ENCODE measurements at regions not wholly inside any gene's neighbourhood (a gene's known extent, or its start where the extent isn't known, plus 50 kb on each side); places are given as distances from the start of the nearest gene placed in this dataset.

GRCh38 chrX:31007321-31007720 is 64.5 kb downstream of the FTHL17 start:
- Histone ChIP-seq H3K27me3 (ENCODE audit: insufficient read depth, low read length) (no peaks in the 10 kb centered on the region), H3K9me3 (ENCODE audit: control insufficient read depth in 1 of 2, insufficient read depth in 1 of 2, low read depth in 1 of 2, low read length in 2 of 2) (no peaks in the 10 kb centered on the region), H3K27ac (ENCODE audit: low read depth, low read length) (no peak overlapping the region), H3K36me3 (ENCODE audit: control insufficient read depth in 1 of 2, insufficient read depth in 2 of 2, low read length in 2 of 2) (no peaks in the 10 kb centered on the region), H4K20me1 (ENCODE audit: insufficient read depth) (no peaks in the 10 kb centered on the region), H3K9me2 (ENCODE audit: insufficient read depth) (no peaks in the 10 kb centered on the region), H3K4me3 (replicated peaks in 1 of 2; ENCODE audit: low read depth in 1 of 2, low read length in 2 of 2) (no peak overlapping the region), H3K4me1 (ENCODE audit: control insufficient read depth in 1 of 2, insufficient read depth in 2 of 2, low read length in 2 of 2) (no peaks in the 10 kb centered on the region), H3K79me2 (ENCODE audit: insufficient read depth, low read length) (no peaks in the 10 kb centered on the region), H2AFZ (ENCODE audit: low read depth, low read length, poor library complexity, severe bottlenecking) (no peak overlapping the region), H3K4me2 (ENCODE audit: low read length) (no peak overlapping the region), H3K9ac (ENCODE audit: low read length) (no peak overlapping the region)
- BruUV-seq (replicated peaks): no TSS peak
- no peak for DNase-seq (ENCODE audit: low read depth, low spot score)
- TF ChIP-seq EGR1 (IDR thresholded peaks at IDR 0.05; ENCODE audit: low read depth): no peak
- no peak for TF ChIP-seq CBX3 (IDR thresholded peaks at IDR 0.05; ENCODE audit: low read depth)
- TF ChIP-seq, protein P1, sequence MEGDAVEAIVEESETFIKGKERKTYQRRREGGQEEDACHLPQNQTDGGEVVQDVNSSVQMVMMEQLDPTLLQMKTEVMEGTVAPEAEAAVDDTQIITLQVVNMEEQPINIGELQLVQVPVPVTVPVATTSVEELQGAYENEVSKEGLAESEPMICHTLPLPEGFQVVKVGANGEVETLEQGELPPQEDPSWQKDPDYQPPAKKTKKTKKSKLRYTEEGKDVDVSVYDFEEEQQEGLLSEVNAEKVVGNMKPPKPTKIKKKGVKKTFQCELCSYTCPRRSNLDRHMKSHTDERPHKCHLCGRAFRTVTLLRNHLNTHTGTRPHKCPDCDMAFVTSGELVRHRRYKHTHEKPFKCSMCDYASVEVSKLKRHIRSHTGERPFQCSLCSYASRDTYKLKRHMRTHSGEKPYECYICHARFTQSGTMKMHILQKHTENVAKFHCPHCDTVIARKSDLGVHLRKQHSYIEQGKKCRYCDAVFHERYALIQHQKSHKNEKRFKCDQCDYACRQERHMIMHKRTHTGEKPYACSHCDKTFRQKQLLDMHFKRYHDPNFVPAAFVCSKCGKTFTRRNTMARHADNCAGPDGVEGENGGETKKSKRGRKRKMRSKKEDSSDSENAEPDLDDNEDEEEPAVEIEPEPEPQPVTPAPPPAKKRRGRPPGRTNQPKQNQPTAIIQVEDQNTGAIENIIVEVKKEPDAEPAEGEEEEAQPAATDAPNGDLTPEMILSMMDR (IDR thresholded peaks at IDR 0.05 in 2 of 3, conservative IDR thresholded peaks at IDR 0.05 in 1 of 3; ENCODE audit: borderline replicate concordance in 1 of 3, insufficient read depth in 1 of 3, low read depth in 2 of 3, low read length in 2 of 3): no peak
- TF ChIP-seq RAD21 (IDR thresholded peaks at IDR 0.05; ENCODE audit: low read depth): no peak
- TF ChIP-seq SP1 (IDR thresholded peaks at IDR 0.05; ENCODE audit: low read depth): no peak
- TF ChIP-seq ELF1 (IDR thresholded peaks at IDR 0.05; ENCODE audit: borderline replicate concordance, low read depth): no peak
- TF ChIP-seq JUND (IDR thresholded peaks at IDR 0.05): no peak
- no peak for TF ChIP-seq ZFX (IDR thresholded peaks at IDR 0.05)
- TF ChIP-seq, protein P2, sequence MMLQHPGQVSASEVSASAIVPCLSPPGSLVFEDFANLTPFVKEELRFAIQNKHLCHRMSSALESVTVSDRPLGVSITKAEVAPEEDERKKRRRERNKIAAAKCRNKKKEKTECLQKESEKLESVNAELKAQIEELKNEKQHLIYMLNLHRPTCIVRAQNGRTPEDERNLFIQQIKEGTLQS (IDR thresholded peaks at IDR 0.05): no peak
- TF ChIP-seq, protein P3, sequence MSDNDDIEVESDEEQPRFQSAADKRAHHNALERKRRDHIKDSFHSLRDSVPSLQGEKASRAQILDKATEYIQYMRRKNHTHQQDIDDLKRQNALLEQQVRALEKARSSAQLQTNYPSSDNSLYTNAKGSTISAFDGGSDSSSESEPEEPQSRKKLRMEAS (IDR thresholded peaks at IDR 0.05): no peak
- no peak for TF ChIP-seq CEBPB (IDR thresholded peaks at IDR 0.05; ENCODE audit: low read depth)
- TF ChIP-seq YY1 (IDR thresholded peaks at IDR 0.05; ENCODE audit: extremely low read depth, insufficient replicate concordance, low read depth, low read length): no peak
- TF ChIP-seq, protein P4, sequence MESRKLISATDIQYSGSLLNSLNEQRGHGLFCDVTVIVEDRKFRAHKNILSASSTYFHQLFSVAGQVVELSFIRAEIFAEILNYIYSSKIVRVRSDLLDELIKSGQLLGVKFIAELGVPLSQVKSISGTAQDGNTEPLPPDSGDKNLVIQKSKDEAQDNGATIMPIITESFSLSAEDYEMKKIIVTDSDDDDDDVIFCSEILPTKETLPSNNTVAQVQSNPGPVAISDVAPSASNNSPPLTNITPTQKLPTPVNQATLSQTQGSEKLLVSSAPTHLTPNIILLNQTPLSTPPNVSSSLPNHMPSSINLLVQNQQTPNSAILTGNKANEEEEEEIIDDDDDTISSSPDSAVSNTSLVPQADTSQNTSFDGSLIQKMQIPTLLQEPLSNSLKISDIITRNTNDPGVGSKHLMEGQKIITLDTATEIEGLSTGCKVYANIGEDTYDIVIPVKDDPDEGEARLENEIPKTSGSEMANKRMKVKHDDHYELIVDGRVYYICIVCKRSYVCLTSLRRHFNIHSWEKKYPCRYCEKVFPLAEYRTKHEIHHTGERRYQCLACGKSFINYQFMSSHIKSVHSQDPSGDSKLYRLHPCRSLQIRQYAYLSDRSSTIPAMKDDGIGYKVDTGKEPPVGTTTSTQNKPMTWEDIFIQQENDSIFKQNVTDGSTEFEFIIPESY (IDR thresholded peaks at IDR 0.05; ENCODE audit: extremely low read depth, insufficient replicate concordance, low read length): no peak
- no peak for TF ChIP-seq SRF (IDR thresholded peaks at IDR 0.05; ENCODE audit: low read depth)
- TF ChIP-seq POLR2A (IDR thresholded peaks at IDR 0.05; ENCODE audit: borderline replicate concordance, extremely low read depth, insufficient read depth, insufficient read length): no peak
- no peak for TF ChIP-seq FOSL1 (IDR thresholded peaks at IDR 0.05; ENCODE audit: low read depth)
- TF ChIP-seq ZNF274 (IDR thresholded peaks at IDR 0.05; ENCODE audit: low read depth, low read length): no peak
- no peak for TF ChIP-seq SIN3A (IDR thresholded peaks at IDR 0.05; ENCODE audit: low read depth)
- no peak for TF ChIP-seq POLR2AphosphoS5 (IDR thresholded peaks at IDR 0.05; ENCODE audit: low read depth, low read length)
- RAD21 ChIA-PET (ENCODE audit: low non-redundant PET in 1 of 2, low total read pairs in 2 of 2, uncharacterized antibody in 2 of 2, unreplicated experiment in 2 of 2): no interaction called here
- CTCF ChIA-PET: no interaction called here
- no peak for ATAC-seq
- intact Hi-C loops (cut with micrococcal nuclease): no loop called here
- POLR2A ChIA-PET: no interaction called here

Measured in HCT116 (cell line).